GM12878 (cell line): ENCODE measurements at regions not wholly inside any gene's neighbourhood (a gene's known extent, or its start where the extent isn't known, plus 50 kb on each side); places are given as distances from the start of the nearest gene placed in this dataset.

Source experiments
- EGR1 ChIP-seq, 2 experiments: IDR thresholded peaks; 1 replicate in 1 of 2; 2 replicates in 1 of 2; pipeline ENCODE4 v1.6.1; 2011 to 2012; ENCODE audit warnings: low read depth in 2 of 2, low read length in 2 of 2, borderline replicate concordance in 1 of 2, mild to moderate bottlenecking in 1 of 2, moderate library complexity in 1 of 2
- IKZF1 ChIP-seq: fragments of 450-650 bp; conservative IDR thresholded peaks from 2 replicates; pipeline ENCODE4 v1.6.1; 2017; ENCODE audit warnings: antibody characterized with exemption, mild to moderate bottlenecking
- POLR2AphosphoS2 ChIP-seq: IDR thresholded peaks from 2 replicates; pipeline ENCODE4 v1.6.1; 2011; ENCODE audit warnings: low read depth, mild to moderate bottlenecking, low read length, improper control_type of control experiment, moderate library complexity
- SMARCA5 ChIP-seq: fragments of 450-650 bp; IDR thresholded peaks from 2 replicates; pipeline ENCODE4 v1.6.1; 2017; ENCODE audit warnings: mild to moderate bottlenecking
- TCF12 ChIP-seq: IDR thresholded peaks from 2 replicates; pipeline ENCODE4 v1.6.1; 2011; ENCODE audit warnings: low read depth, mild to moderate bottlenecking, low read length
- TF ChIP-seq, protein P1 (sequence below): fragments of 450-650 bp; IDR thresholded peaks from 2 replicates; pipeline ENCODE4 v1.6.1; 2014; ENCODE audit warnings: mild to moderate bottlenecking
- TF ChIP-seq, protein P2 (sequence below): IDR thresholded peaks from 2 replicates; pipeline ENCODE4 v1.6.1; 2012; ENCODE audit warnings: low read depth, low read length, improper control_type of control experiment
- TF ChIP-seq, protein P3 (sequence below): IDR thresholded peaks from 2 replicates; pipeline ENCODE4 v1.6.1; 2012; ENCODE audit warnings: improper control_type of control experiment, low read depth, low read length; ENCODE audit not compliant: insufficient replicate concordance

DNA sequence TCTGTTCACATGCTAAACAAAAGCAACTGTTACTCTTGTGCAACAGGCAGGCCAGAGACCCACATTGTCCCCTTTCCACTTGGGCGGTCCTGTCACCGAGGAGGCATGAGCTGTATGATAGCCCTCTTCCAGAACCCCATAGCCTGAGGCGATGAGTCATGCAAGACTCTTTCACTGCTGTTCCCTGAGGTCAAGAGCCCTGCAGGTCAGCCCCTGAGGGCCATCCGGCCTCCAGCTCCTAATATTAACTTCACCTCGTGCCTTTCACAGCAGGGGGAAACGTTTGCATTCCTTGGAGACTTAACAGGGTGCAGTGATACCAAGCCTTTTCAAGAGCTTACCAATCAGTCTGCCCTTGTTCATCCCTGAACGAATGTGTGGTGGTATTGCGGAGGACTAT, 253.3 kb upstream of the ECI2 start (continued):
- TF ChIP-seq, protein P1, sequence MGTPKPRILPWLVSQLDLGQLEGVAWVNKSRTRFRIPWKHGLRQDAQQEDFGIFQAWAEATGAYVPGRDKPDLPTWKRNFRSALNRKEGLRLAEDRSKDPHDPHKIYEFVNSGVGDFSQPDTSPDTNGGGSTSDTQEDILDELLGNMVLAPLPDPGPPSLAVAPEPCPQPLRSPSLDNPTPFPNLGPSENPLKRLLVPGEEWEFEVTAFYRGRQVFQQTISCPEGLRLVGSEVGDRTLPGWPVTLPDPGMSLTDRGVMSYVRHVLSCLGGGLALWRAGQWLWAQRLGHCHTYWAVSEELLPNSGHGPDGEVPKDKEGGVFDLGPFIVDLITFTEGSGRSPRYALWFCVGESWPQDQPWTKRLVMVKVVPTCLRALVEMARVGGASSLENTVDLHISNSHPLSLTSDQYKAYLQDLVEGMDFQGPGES = no peak
- TF ChIP-seq EGR1 (IDR thresholded peaks at IDR 0.05; ENCODE audit: borderline replicate concordance in 1 of 2, low read depth in 2 of 2, low read length in 2 of 2) (no peak), TCF12 (no peak), SMARCA5 (no peak), POLR2AphosphoS2 (no peak), IKZF1 (no peak)
- TF ChIP-seq, protein P2, sequence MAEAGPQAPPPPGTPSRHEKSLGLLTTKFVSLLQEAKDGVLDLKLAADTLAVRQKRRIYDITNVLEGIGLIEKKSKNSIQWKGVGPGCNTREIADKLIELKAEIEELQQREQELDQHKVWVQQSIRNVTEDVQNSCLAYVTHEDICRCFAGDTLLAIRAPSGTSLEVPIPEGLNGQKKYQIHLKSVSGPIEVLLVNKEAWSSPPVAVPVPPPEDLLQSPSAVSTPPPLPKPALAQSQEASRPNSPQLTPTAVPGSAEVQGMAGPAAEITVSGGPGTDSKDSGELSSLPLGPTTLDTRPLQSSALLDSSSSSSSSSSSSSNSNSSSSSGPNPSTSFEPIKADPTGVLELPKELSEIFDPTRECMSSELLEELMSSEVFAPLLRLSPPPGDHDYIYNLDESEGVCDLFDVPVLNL = no peak
- TF ChIP-seq, protein P3, sequence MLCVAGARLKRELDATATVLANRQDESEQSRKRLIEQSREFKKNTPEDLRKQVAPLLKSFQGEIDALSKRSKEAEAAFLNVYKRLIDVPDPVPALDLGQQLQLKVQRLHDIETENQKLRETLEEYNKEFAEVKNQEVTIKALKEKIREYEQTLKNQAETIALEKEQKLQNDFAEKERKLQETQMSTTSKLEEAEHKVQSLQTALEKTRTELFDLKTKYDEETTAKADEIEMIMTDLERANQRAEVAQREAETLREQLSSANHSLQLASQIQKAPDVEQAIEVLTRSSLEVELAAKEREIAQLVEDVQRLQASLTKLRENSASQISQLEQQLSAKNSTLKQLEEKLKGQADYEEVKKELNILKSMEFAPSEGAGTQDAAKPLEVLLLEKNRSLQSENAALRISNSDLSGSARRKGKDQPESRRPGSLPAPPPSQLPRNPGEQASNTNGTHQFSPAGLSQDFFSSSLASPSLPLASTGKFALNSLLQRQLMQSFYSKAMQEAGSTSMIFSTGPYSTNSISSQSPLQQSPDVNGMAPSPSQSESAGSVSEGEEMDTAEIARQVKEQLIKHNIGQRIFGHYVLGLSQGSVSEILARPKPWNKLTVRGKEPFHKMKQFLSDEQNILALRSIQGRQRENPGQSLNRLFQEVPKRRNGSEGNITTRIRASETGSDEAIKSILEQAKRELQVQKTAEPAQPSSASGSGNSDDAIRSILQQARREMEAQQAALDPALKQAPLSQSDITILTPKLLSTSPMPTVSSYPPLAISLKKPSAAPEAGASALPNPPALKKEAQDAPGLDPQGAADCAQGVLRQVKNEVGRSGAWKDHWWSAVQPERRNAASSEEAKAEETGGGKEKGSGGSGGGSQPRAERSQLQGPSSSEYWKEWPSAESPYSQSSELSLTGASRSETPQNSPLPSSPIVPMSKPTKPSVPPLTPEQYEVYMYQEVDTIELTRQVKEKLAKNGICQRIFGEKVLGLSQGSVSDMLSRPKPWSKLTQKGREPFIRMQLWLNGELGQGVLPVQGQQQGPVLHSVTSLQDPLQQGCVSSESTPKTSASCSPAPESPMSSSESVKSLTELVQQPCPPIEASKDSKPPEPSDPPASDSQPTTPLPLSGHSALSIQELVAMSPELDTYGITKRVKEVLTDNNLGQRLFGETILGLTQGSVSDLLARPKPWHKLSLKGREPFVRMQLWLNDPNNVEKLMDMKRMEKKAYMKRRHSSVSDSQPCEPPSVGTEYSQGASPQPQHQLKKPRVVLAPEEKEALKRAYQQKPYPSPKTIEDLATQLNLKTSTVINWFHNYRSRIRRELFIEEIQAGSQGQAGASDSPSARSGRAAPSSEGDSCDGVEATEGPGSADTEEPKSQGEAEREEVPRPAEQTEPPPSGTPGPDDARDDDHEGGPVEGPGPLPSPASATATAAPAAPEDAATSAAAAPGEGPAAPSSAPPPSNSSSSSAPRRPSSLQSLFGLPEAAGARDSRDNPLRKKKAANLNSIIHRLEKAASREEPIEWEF = no peak
